ENCODE measurements at regions not wholly inside any gene's neighbourhood (a gene's known extent, or its start where the extent isn't known, plus 50 kb on each side); places are given as distances from the start of the nearest gene placed in this dataset.

DNA sequence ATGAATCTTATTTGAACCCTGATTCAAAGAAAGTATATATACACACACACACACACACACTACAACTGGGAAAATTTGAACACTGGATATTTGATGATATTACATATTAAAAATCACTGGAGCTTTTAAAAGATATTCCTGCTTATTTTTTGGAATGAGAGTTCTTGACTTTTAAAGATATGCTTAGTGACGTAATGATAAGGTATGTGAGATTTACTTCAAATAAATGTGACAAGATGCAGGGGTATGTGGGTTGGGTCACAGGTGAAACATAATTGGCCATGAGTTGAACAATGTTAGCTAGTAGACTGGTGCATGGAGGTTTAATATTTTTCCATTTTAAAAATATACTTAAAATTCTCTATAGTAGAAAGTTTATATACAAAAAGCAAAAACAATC, 258.6 kb downstream of the CBLN4 start:
- DNase-seq (no peak), ATAC-seq (no peak)
- intact Hi-C loops (cut with DNase I, micrococcal nuclease): no loop called here
- no peaks in the 10 kb centered on the region for H3K9me3 ChIP-seq
- no peaks in the 10 kb centered on the region for H3K4me1 ChIP-seq (ENCODE audit: low read depth)
- no peak overlapping the region for H3K4me3 ChIP-seq
- no peaks in the 10 kb centered on the region for H3K36me3 ChIP-seq (ENCODE audit: low read depth)
- TF ChIP-seq, protein P1, sequence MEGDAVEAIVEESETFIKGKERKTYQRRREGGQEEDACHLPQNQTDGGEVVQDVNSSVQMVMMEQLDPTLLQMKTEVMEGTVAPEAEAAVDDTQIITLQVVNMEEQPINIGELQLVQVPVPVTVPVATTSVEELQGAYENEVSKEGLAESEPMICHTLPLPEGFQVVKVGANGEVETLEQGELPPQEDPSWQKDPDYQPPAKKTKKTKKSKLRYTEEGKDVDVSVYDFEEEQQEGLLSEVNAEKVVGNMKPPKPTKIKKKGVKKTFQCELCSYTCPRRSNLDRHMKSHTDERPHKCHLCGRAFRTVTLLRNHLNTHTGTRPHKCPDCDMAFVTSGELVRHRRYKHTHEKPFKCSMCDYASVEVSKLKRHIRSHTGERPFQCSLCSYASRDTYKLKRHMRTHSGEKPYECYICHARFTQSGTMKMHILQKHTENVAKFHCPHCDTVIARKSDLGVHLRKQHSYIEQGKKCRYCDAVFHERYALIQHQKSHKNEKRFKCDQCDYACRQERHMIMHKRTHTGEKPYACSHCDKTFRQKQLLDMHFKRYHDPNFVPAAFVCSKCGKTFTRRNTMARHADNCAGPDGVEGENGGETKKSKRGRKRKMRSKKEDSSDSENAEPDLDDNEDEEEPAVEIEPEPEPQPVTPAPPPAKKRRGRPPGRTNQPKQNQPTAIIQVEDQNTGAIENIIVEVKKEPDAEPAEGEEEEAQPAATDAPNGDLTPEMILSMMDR (IDR thresholded peaks at IDR 0.05): no peak

DNA sequence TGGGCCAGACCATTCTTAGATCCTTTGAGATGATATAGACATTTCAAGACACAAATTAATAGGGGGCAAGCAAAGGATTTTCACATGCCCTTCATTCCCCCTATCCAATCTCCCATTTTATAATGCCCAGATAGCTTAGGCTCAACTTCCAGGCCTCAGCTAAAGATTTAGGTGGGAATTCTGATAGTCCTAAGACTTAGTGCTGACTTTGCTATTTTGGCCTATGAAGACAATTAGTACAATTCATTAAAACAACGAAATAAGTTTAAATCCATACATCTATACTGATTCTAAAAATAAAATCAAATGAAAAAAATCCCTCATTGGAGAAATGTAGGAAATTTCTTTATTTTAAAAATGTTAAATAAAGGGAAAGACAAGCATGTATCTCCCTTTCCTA, 259.5 kb downstream of the CBLN4 start:
- Histone ChIP-seq H3K4me3 (no peak overlapping the region), H3K4me1 (ENCODE audit: low read depth) (no peaks in the 10 kb centered on the region), H3K9me3 (no peaks in the 10 kb centered on the region), H3K36me3 (ENCODE audit: low read depth) (no peaks in the 10 kb centered on the region)
- intact Hi-C loops (cut with DNase I, micrococcal nuclease): no loop called here
- DNase-seq: no peak
- no peak for ATAC-seq
- TF ChIP-seq, protein P1 (IDR thresholded peaks at IDR 0.05): no peak

DNA sequence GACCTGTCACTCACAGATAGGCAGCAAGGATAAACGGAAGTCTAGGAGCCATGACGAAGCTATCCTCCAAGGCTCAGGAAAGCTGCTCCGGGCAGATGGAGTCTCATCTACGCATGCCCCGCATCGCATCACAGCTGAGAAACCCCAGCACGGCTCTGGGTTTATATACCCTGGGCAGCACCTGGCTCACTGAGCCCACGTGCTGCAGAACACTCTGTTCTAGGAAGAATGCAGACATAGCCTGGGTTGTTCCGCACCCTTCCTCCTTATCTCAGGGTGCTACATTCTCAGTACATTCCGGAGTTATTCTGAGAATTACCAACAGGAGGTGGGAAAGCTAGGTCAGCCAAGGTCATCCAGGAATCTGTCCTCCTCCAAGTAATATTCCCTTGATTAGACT, 260.4 kb downstream of the CBLN4 start:
- DNase-seq (no peak), ATAC-seq (no peak)
- Histone ChIP-seq H3K36me3 (ENCODE audit: low read depth) (no peaks in the 10 kb centered on the region), H3K4me1 (ENCODE audit: low read depth) (no peaks in the 10 kb centered on the region), H3K4me3 (no peak overlapping the region), H3K9me3 (no peaks in the 10 kb centered on the region)
- intact Hi-C loops (cut with DNase I, micrococcal nuclease): no loop called here
- TF ChIP-seq, protein P1 (IDR thresholded peaks at IDR 0.05): no peak

DNA sequence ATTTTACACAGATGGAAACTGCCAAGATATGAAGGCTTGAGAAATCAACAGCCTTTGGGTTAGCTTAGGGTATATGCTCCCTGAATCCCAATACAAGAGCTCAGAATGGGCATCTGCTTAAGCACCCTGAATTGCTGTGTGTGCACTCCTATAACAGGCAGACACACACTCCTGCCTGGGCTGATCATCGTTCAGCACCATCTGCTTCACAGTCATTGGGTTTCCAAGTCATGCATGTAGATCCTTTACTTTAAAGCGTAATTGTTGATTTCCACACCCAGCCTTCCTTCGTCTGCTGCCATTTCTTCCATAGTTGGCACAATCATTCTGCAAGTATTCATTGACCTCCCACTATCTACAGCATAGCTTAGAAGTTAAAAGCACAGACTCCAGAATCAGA, 263.5 kb downstream of the CBLN4 start:
- H3K4me1 ChIP-seq (ENCODE audit: low read depth): no peaks in the 10 kb centered on the region
- H3K36me3 ChIP-seq (ENCODE audit: low read depth): no peaks in the 10 kb centered on the region
- no peak for DNase-seq
- H3K9me3 ChIP-seq: no peaks in the 10 kb centered on the region
- ATAC-seq: no peak
- H3K4me3 ChIP-seq: no peak overlapping the region
- TF ChIP-seq, protein P1 (IDR thresholded peaks at IDR 0.05): no peak
- intact Hi-C loops (cut with DNase I, micrococcal nuclease): no loop called here

DNA sequence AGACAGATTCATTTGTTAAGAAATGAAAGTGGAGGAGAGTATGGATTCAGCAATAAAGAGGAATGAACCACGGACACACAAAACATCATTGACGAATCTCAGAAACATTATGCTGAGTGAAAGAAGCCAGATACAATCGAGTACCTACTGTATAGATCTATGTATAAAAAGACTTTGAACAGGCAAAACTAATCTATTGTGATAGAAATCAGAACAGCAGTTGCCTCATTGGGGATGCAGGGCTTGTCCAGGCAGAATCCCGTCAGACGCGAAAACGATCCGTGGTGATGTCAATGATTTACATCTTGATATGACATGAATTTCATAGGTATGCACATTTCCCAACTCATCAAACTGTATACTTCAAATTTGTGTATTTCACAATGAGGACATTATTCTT, 265.2 kb downstream of the CBLN4 start:
- H3K9me3 ChIP-seq: no peaks in the 10 kb centered on the region
- ATAC-seq: no peak
- H3K4me3 ChIP-seq: no peak overlapping the region
- intact Hi-C loops (cut with DNase I, micrococcal nuclease): no loop called here
- no peak for DNase-seq
- no peaks in the 10 kb centered on the region for H3K36me3 ChIP-seq (ENCODE audit: low read depth)
- no peaks in the 10 kb centered on the region for H3K4me1 ChIP-seq (ENCODE audit: low read depth)
- TF ChIP-seq, protein P1 (IDR thresholded peaks at IDR 0.05): no peak

DNA sequence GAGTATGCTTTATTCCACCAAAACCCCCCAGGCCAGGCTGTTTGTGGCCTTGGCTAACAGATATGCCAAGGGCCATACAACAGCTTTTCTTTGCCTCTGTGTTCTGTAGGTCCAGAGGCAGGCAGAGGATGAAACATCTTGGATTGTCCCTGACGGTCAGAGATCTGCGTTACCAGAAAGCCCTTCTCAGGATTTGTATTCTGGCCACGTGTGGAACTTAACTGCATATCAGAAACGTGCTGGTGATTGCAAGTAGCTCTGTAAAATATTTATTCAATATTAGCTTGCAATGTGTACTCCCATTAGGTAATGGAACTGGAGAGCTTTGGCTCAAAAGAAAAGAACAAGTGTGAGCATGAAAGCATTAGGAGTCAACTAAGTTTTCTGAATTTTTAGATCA, 275.0 kb downstream of the CBLN4 start:
- DNase-seq (no peak), ATAC-seq (no peak)
- no peaks in the 10 kb centered on the region for H3K9me3 ChIP-seq
- H3K4me3 ChIP-seq: no peak overlapping the region
- no peaks in the 10 kb centered on the region for H3K4me1 ChIP-seq (ENCODE audit: low read depth)
- H3K36me3 ChIP-seq (ENCODE audit: low read depth): no peaks in the 10 kb centered on the region
- intact Hi-C loops (cut with DNase I, micrococcal nuclease): no loop called here
- TF ChIP-seq, protein P1 (IDR thresholded peaks at IDR 0.05): no peak

Data from mucosa of descending colon (tissue), 3 donors.